Pons (tissue), 1 donor: ENCODE measurements at regions not wholly inside any gene's neighbourhood (a gene's known extent, or its start where the extent isn't known, plus 50 kb on each side); places are given as distances from the start of the nearest gene placed in this dataset.

ENCODE experiments used
- DNase-seq: peaks from one replicate; pipeline ENCODE4 v3.0.0-alpha.2; 2016; ENCODE audit warnings: low spot score

- no peak for DNase-seq
Observed at GRCh38 chr3:44056446-44057240, 185.0 kb upstream of the TOPAZ1 start.

GRCh38 chr3:44058022-44058867 is 183.4 kb upstream of the TOPAZ1 start:
- no peak for DNase-seq

GRCh38 chr3:44058868-44059203 is 182.8 kb upstream of the TOPAZ1 start:
- DNase-seq: no peak

- no peak for DNase-seq
Observed at GRCh38 chr3:44060164-44060563, 181.5 kb upstream of the TOPAZ1 start.

GRCh38 chr3:44061268-44061667 is 180.4 kb upstream of the TOPAZ1 start:
- DNase-seq: no peak

- DNase-seq: no peak
Observed at GRCh38 chr3:44061961-44062360, 179.7 kb upstream of the TOPAZ1 start.

GRCh38 chr3:44065311-44066094 is 176.2 kb upstream of the TOPAZ1 start:
- DNase-seq: peak; percentile 69

GRCh38 chr3:44066806-44067205 is 174.9 kb upstream of the TOPAZ1 start:
- DNase-seq: no peak

- DNase-seq: no peak
Observed at GRCh38 chr3:44067431-44067830, 174.3 kb upstream of the TOPAZ1 start.

- no peak for DNase-seq
Observed at GRCh38 chr3:44068753-44069152, 172.9 kb upstream of the TOPAZ1 start.

GRCh38 chr3:44069276-44069675 is 172.4 kb upstream of the TOPAZ1 start:
- DNase-seq: no peak

- DNase-seq: no peak
Observed at GRCh38 chr3:44070841-44071546, 170.7 kb upstream of the TOPAZ1 start.

- DNase-seq: no peak
Observed at GRCh38 chr3:44072601-44073540, 168.8 kb upstream of the TOPAZ1 start.

GRCh38 chr3:44074181-44074580 is 167.5 kb upstream of the TOPAZ1 start:
- DNase-seq: no peak

- no peak for DNase-seq
Observed at GRCh38 chr3:44076221-44076829, 165.4 kb upstream of the TOPAZ1 start.

- DNase-seq: peak; percentile 52
Observed at GRCh38 chr3:44077267-44077666, 164.4 kb upstream of the TOPAZ1 start.

GRCh38 chr3:44078863-44079262 is 162.8 kb upstream of the TOPAZ1 start:
- DNase-seq: no peak

- DNase-seq: no peak
Observed at GRCh38 chr3:44079916-44080315, 161.8 kb upstream of the TOPAZ1 start.

- no peak for DNase-seq
Observed at GRCh38 chr3:44080474-44081072, 161.1 kb upstream of the TOPAZ1 start.

GRCh38 chr3:44090036-44090435 is 151.7 kb upstream of the TOPAZ1 start:
- DNase-seq: no peak
